ENCODE measurements at regions not wholly inside any gene's neighbourhood (a gene's known extent, or its start where the extent isn't known, plus 50 kb on each side); places are given as distances from the start of the nearest gene placed in this dataset.
"Not testable (repeated sequence)": the region's sequence is repeated elsewhere in the genome, so short reads cannot be mapped to it uniquely, and the experiment has no call there.

- DNase-seq = no peak
These were observed 112.5 kb upstream of the ASB18 start for GRCh38 chr2:236376566-236377244.

GRCh38 chr2:236380051-236380612 lies 115.9 kb upstream of the ASB18 start:
- DNase-seq = no peak

GRCh38 chr2:236381253-236381652 lies 117.0 kb upstream of the ASB18 start:
- DNase-seq = not testable (repeated sequence)

GRCh38 chr2:236389284-236390216 lies 125.3 kb upstream of the ASB18 start:
- not testable (repeated sequence) for DNase-seq

GRCh38 chr2:236393101-236393500 lies 128.9 kb upstream of the ASB18 start:
- DNase-seq = no peak

- DNase-seq = no peak
These were observed 129.4 kb upstream of the ASB18 start for GRCh38 chr2:236393581-236393980.

GRCh38 chr2:236394571-236394970 lies 130.4 kb upstream of the ASB18 start:
- no peak for DNase-seq

GRCh38 chr2:236395067-236395466 lies 130.9 kb upstream of the ASB18 start:
- no peak for DNase-seq

GRCh38 chr2:236396818-236397350 lies 132.7 kb upstream of the ASB18 start:
- no peak for DNase-seq

GRCh38 chr2:236397681-236398080 lies 133.5 kb upstream of the ASB18 start:
- DNase-seq = no peak

GRCh38 chr2:236399409-236399808 lies 135.2 kb upstream of the ASB18 start:
- no peak for DNase-seq

- no peak for DNase-seq
These were observed 135.9 kb upstream of the ASB18 start for GRCh38 chr2:236400046-236400574.

- DNase-seq = no peak
These were observed 136.6 kb upstream of the ASB18 start for GRCh38 chr2:236400594-236401360.

- no peak for DNase-seq
These were observed 138.0 kb upstream of the ASB18 start for GRCh38 chr2:236402033-236402790.

- DNase-seq = no peak
These were observed 138.9 kb upstream of the ASB18 start for GRCh38 chr2:236403125-236403524.

GRCh38 chr2:236403811-236404210 lies 139.6 kb upstream of the ASB18 start:
- DNase-seq = no peak

- DNase-seq = no peak
These were observed 140.1 kb upstream of the ASB18 start for GRCh38 chr2:236404346-236404745.

GRCh38 chr2:236405357-236405756 lies 141.2 kb upstream of the ASB18 start:
- no peak for DNase-seq

GRCh38 chr2:236408090-236408489 lies 143.9 kb upstream of the ASB18 start:
- no peak for DNase-seq

- no peak for DNase-seq
These were observed 144.6 kb upstream of the ASB18 start for GRCh38 chr2:236408786-236409185.

- no peak for DNase-seq
These were observed 151.7 kb upstream of the ASB18 start for GRCh38 chr2:236415684-236416444.
